ENCODE measurements at regions not wholly inside any gene's neighbourhood (a gene's known extent, or its start where the extent isn't known, plus 50 kb on each side); places are given as distances from the start of the nearest gene placed in this dataset.

- no peak for TF ChIP-seq GTF2F1 (IDR thresholded peaks at IDR 0.05; ENCODE audit: borderline replicate concordance, low read depth, low read length)
- TF ChIP-seq SIX5 (IDR thresholded peaks at IDR 0.05; ENCODE audit: low read depth, low read length), result no peak
- no peak for TF ChIP-seq GABPA (IDR thresholded peaks at IDR 0.05; ENCODE audit: borderline replicate concordance, insufficient read depth, low read length)
- no peak for TF ChIP-seq FOSL1 (IDR thresholded peaks at IDR 0.05; ENCODE audit: insufficient read depth, low read depth, low read length)
- no peak for TF ChIP-seq RXRA (IDR thresholded peaks at IDR 0.05; ENCODE audit: insufficient read depth, low read depth, low read length)
- TF ChIP-seq SRF (IDR thresholded peaks at IDR 0.05; ENCODE audit: low read depth, low read length), result no peak
Observed at GRCh38 chrX:95536661-95537060, 1148.0 kb upstream of the DIAPH2 start (continued).

Data from H1 (cell line).